ENCODE measurements at regions not wholly inside any gene's neighbourhood (a gene's known extent, or its start where the extent isn't known, plus 50 kb on each side); places are given as distances from the start of the nearest gene placed in this dataset.

DNA sequence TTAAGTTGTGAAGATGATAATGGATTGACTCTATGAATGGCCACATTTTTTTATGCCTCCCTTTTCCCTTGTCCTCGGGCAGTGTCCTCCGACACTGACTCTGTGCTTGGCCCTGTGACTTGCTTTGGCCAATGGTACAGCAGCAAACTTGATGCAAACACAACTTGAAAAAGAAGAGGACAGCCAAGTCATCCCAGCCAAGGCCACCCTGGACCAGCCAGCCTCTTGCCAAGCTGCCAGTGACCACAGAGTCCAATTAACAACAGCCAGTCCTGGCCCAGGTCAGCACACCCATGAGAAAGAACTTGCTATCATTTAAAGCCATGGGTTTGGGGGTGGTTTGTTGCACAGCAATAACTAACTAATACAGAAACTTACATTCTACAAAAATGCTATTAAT, 63.4 kb upstream of the SLC35C1 start:
- CTCF ChIA-PET, result no interaction called here

DNA sequence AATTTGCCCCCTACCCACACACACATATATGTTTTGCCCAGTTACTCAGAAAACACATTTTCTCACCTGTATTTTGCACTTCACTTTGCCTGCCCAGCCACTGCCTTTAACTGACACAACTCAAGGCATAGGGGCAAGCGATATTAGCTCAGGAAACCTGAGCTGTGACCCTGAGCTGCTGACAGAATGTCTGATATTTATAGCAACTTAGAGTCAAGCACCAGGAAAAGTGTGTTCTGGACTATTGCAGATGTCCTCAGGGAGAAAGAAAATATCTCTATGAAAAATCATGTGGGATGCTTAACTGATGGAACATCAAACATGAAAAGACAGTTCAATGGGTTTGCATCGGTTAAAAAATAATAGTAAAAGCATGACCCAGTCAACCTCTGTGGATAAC, 63.9 kb upstream of the SLC35C1 start:
- no peak for TF ChIP-seq TCF7L2 (IDR thresholded peaks at IDR 0.05; ENCODE audit: low read depth, low read length)
- TF ChIP-seq POLR2AphosphoS5 (IDR thresholded peaks at IDR 0.05; ENCODE audit: low read depth, low read length), result no peak
- TF ChIP-seq CTCF (IDR thresholded peaks at IDR 0.05), result no peak
- TF ChIP-seq SIN3A (IDR thresholded peaks at IDR 0.05; ENCODE audit: borderline replicate concordance, insufficient read depth, low read depth, low read length), result no peak
- no peak for TF ChIP-seq REST (IDR thresholded peaks at IDR 0.05; ENCODE audit: insufficient read depth in 1 of 2, low read depth in 2 of 2, low read length in 1 of 2)
- no TSS peak for BruUV-seq (replicated peaks)
- H3K4me3 ChIP-seq (ENCODE audit: low read depth in 2 of 2, low read length in 2 of 2), result no peak overlapping the region
- intact Hi-C loops (cut with micrococcal nuclease; ENCODE audit: unreplicated experiment), result no loop called here
- H3K27me3 ChIP-seq (ENCODE audit: control insufficient read depth, insufficient read depth, low read length), result peaks cover 10% of the 10 kb centered on the region; the same call in 1 of the 2 replicates
- POLR2A ChIA-PET, result no interaction called here
- ATAC-seq (no peak), DNase-seq (ENCODE audit: low read depth, low spot score) (no peak)
- no peaks in the 10 kb centered on the region for H3K9me3 ChIP-seq (ENCODE audit: control insufficient read depth, insufficient read depth, low read depth, low read length)
- H3K4me1 ChIP-seq (ENCODE audit: control insufficient read depth, insufficient read depth, low read length), result no peaks in the 10 kb centered on the region
- no peak overlapping the region for H3K27ac ChIP-seq (ENCODE audit: low read length)
- H3K36me3 ChIP-seq (ENCODE audit: control insufficient read depth, insufficient read depth, low read length), result no peaks in the 10 kb centered on the region
- in situ Hi-C loops (cut with HindIII; ENCODE audit: low pct_unique_long_range_greater_than_20kb, low sequenced_read_pairs), result no loop called here
- CTCF ChIA-PET, result no interaction called here

More for the DNA sequence above, 63.4 kb upstream of the SLC35C1 start:
- H3K4me1 ChIP-seq (ENCODE audit: control insufficient read depth, insufficient read depth, low read length), result no peaks in the 10 kb centered on the region
- POLR2A ChIA-PET, result no interaction called here
- no peak for DNase-seq (ENCODE audit: low read depth, low spot score)
- in situ Hi-C loops (cut with HindIII; ENCODE audit: low pct_unique_long_range_greater_than_20kb, low sequenced_read_pairs), result no loop called here
- H3K27ac ChIP-seq (ENCODE audit: low read length), result no peak overlapping the region
- BruUV-seq (replicated peaks), result no TSS peak
- intact Hi-C loops (cut with micrococcal nuclease; ENCODE audit: unreplicated experiment), result no loop called here
- no peaks in the 10 kb centered on the region for H3K36me3 ChIP-seq (ENCODE audit: control insufficient read depth, insufficient read depth, low read length)
- H3K27me3 ChIP-seq (ENCODE audit: control insufficient read depth, insufficient read depth, low read length), result peaks cover 10% of the 10 kb centered on the region; the same call in 1 of the 2 replicates
- no peak overlapping the region for H3K4me3 ChIP-seq (ENCODE audit: low read depth in 2 of 2, low read length in 2 of 2)
- no peak for ATAC-seq
- no peaks in the 10 kb centered on the region for H3K9me3 ChIP-seq (ENCODE audit: control insufficient read depth, insufficient read depth, low read depth, low read length)
- no peak for TF ChIP-seq TCF7L2 (IDR thresholded peaks at IDR 0.05; ENCODE audit: low read depth, low read length)
- TF ChIP-seq SIN3A (IDR thresholded peaks at IDR 0.05; ENCODE audit: borderline replicate concordance, insufficient read depth, low read depth, low read length), result no peak
- no peak for TF ChIP-seq POLR2AphosphoS5 (IDR thresholded peaks at IDR 0.05; ENCODE audit: low read depth, low read length)
- TF ChIP-seq REST (IDR thresholded peaks at IDR 0.05; ENCODE audit: insufficient read depth in 1 of 2, low read depth in 2 of 2, low read length in 1 of 2), result no peak
- no peak for TF ChIP-seq CTCF (IDR thresholded peaks at IDR 0.05)
